HG02759 (cell line): ENCODE measurements at regions not wholly inside any gene's neighbourhood (a gene's known extent, or its start where the extent isn't known, plus 50 kb on each side); places are given as distances from the start of the nearest gene placed in this dataset.
"Not testable (repeated sequence)": the region's sequence is repeated elsewhere in the genome, so short reads cannot be mapped to it uniquely, and the experiment has no call there.

Source experiments
- ATAC-seq: cut with Tn5 transposase; IDR thresholded peaks from one replicate; pipeline ENCODE4 v1.9.1; 2021; ENCODE audit warnings: mild to moderate bottlenecking, moderate library complexity; ENCODE audit not compliant: unreplicated experiment

GRCh38 chr18:40133253-40133652, 1821.8 kb upstream of the PIK3C3 start:
- no peak for ATAC-seq

- not testable (repeated sequence) for ATAC-seq
Observed at GRCh38 chr18:40132438-40132837, 1822.6 kb upstream of the PIK3C3 start.

GRCh38 chr18:40124107-40124506, 1830.9 kb upstream of the PIK3C3 start:
- no peak for ATAC-seq

- ATAC-seq = no peak
Observed at GRCh38 chr18:40120796-40121391, 1834.1 kb upstream of the PIK3C3 start.

GRCh38 chr18:40120356-40120755, 1834.7 kb upstream of the PIK3C3 start:
- no peak for ATAC-seq

- ATAC-seq = not testable (repeated sequence)
Observed at GRCh38 chr18:40119581-40119980, 1835.5 kb upstream of the PIK3C3 start.

- no peak for ATAC-seq
Observed at GRCh38 chr18:40110455-40110854, 1844.6 kb upstream of the PIK3C3 start.

GRCh38 chr18:40109252-40110049, 1845.6 kb upstream of the PIK3C3 start:
- ATAC-seq = no peak

GRCh38 chr18:40108596-40108995, 1846.4 kb upstream of the PIK3C3 start:
- no peak for ATAC-seq

GRCh38 chr18:40102903-40103302, 1852.1 kb upstream of the PIK3C3 start:
- no peak for ATAC-seq

- no peak for ATAC-seq
Observed at GRCh38 chr18:40099641-40100040, 1855.4 kb upstream of the PIK3C3 start.

GRCh38 chr18:40096675-40097074, 1858.4 kb upstream of the PIK3C3 start:
- no peak for ATAC-seq

- ATAC-seq = no peak
Observed at GRCh38 chr18:40094441-40094840, 1860.6 kb upstream of the PIK3C3 start.

- no peak for ATAC-seq
Observed at GRCh38 chr18:40088130-40088529, 1866.9 kb upstream of the PIK3C3 start.

GRCh38 chr18:40079786-40080185, 1875.2 kb upstream of the PIK3C3 start:
- ATAC-seq = no peak

- ATAC-seq = no peak
Observed at GRCh38 chr18:40075616-40076015, 1879.4 kb upstream of the PIK3C3 start.

GRCh38 chr18:40072761-40073160, 1882.3 kb upstream of the PIK3C3 start:
- no peak for ATAC-seq

- no peak for ATAC-seq
Observed at GRCh38 chr18:40066368-40066767, 1888.7 kb upstream of the PIK3C3 start.

GRCh38 chr18:40063488-40063887, 1891.5 kb upstream of the PIK3C3 start:
- no peak for ATAC-seq

GRCh38 chr18:40061086-40061485, 1893.9 kb upstream of the PIK3C3 start:
- no peak for ATAC-seq

- no peak for ATAC-seq
Observed at GRCh38 chr18:40060562-40060961, 1894.5 kb upstream of the PIK3C3 start.

GRCh38 chr18:40058811-40059570, 1896.0 kb upstream of the PIK3C3 start:
- ATAC-seq = no peak
